ENCODE measurements at regions not wholly inside any gene's neighbourhood (a gene's known extent, or its start where the extent isn't known, plus 50 kb on each side); places are given as distances from the start of the nearest gene placed in this dataset.

DNA sequence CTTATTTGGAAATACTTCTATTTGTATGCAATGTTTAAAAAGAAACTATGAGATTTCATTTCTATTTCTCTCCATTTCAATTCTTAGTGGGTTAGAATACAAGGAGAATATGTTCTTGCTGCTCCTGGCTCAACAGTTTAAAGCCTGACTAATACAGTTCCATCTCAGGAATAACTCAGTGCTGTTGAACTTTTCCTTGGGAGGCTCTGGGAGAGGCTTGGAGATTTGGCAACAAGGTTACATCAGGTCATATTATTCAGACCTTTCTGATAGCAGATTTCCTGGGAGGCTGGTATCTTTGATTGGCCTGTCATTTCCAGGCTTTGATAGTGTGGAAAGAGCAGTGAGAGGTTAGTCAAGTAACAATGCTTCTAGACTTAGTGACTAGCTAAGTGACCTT, 481.7 kb upstream of the KLF4 start:
- CTCF ChIA-PET: interaction anchor here (0.5 kb wide), 1 partner anchor 48 kb away, joined by 8 read pairs; no protein-coding TSS in a partner anchor
- TF ChIP-seq, protein P1, sequence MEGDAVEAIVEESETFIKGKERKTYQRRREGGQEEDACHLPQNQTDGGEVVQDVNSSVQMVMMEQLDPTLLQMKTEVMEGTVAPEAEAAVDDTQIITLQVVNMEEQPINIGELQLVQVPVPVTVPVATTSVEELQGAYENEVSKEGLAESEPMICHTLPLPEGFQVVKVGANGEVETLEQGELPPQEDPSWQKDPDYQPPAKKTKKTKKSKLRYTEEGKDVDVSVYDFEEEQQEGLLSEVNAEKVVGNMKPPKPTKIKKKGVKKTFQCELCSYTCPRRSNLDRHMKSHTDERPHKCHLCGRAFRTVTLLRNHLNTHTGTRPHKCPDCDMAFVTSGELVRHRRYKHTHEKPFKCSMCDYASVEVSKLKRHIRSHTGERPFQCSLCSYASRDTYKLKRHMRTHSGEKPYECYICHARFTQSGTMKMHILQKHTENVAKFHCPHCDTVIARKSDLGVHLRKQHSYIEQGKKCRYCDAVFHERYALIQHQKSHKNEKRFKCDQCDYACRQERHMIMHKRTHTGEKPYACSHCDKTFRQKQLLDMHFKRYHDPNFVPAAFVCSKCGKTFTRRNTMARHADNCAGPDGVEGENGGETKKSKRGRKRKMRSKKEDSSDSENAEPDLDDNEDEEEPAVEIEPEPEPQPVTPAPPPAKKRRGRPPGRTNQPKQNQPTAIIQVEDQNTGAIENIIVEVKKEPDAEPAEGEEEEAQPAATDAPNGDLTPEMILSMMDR (conservative IDR thresholded peaks at IDR 0.05; ENCODE audit: low read depth, low read length): no peak
- TF ChIP-seq EZH2phosphoT487 (IDR thresholded peaks at IDR 0.05; ENCODE audit: borderline replicate concordance, low read length) (no peak), EZH2 (IDR thresholded peaks at IDR 0.05; ENCODE audit: low read length, unreplicated experiment) (no peak)
- no peak overlapping the region for H3K4me3 ChIP-seq (ENCODE audit: low read length)
- no peaks in the 10 kb centered on the region for H4K20me1 ChIP-seq (ENCODE audit: low read length)
- no peaks in the 10 kb centered on the region for H3F3A ChIP-seq (ENCODE audit: low read length, unreplicated experiment)
- H3K27ac ChIP-seq (ENCODE audit: low read length): no peak overlapping the region
- intact Hi-C loops (cut with micrococcal nuclease): no loop called here
- H3K9ac ChIP-seq (ENCODE audit: low read length): no peak overlapping the region
- no peaks in the 10 kb centered on the region for H3K9me3 ChIP-seq (ENCODE audit: low read length)
- no peaks in the 10 kb centered on the region for H3K27me3 ChIP-seq (ENCODE audit: low read length)
- H3K9me2 ChIP-seq (replicated peaks; ENCODE audit: low read length): no peaks in the 10 kb centered on the region
- ATAC-seq (no peak), DNase-seq (no peak)
- no TSS peak for BruUV-seq (replicated peaks)
- H3K4me1 ChIP-seq (ENCODE audit: insufficient read depth, low read length): no peaks in the 10 kb centered on the region
- H3K79me2 ChIP-seq (ENCODE audit: low read length): no peaks in the 10 kb centered on the region
- no peaks in the 10 kb centered on the region for H3K36me3 ChIP-seq (ENCODE audit: low read depth, low read length)
- POLR2A ChIA-PET (ENCODE audit: unreplicated experiment): no interaction called here
- no peak overlapping the region for H2AFZ ChIP-seq (ENCODE audit: low read length)
- H3K4me2 ChIP-seq (ENCODE audit: low read length): no peak overlapping the region

DNA sequence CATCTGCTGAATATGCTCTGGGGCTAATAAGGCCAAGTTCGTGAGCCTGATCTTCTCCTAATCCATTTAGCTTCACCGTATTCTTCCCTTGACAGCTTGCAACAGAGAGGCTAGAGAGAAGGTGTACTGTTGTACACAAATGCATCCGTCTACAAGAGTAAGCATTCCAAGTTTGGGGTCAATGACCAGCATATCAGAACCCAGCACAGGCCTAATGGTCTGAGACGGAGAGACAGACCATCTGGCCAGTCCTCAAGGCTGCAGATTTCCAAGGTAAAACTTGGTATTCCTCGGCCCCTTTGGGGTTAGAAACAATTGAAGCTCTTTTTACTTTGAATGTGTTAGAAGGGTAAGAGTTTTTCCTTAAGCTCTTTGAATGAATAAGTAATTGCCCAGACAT, 481.2 kb upstream of the KLF4 start:
- Histone ChIP-seq H3K4me1 (ENCODE audit: insufficient read depth, low read length) (no peaks in the 10 kb centered on the region), H3K4me3 (ENCODE audit: low read length) (no peak overlapping the region), H3K27ac (ENCODE audit: low read length) (no peak overlapping the region), H3K9me3 (ENCODE audit: low read length) (no peaks in the 10 kb centered on the region), H3F3A (ENCODE audit: low read length, unreplicated experiment) (no peaks in the 10 kb centered on the region), H3K36me3 (ENCODE audit: low read depth, low read length) (no peaks in the 10 kb centered on the region), H3K27me3 (ENCODE audit: low read length) (no peaks in the 10 kb centered on the region), H4K20me1 (ENCODE audit: low read length) (no peaks in the 10 kb centered on the region), H3K79me2 (ENCODE audit: low read length) (no peaks in the 10 kb centered on the region), H3K9ac (ENCODE audit: low read length) (no peak overlapping the region), H3K4me2 (ENCODE audit: low read length) (no peak overlapping the region), H2AFZ (ENCODE audit: low read length) (no peak overlapping the region), H3K9me2 (replicated peaks; ENCODE audit: low read length) (no peaks in the 10 kb centered on the region)
- intact Hi-C loops (cut with micrococcal nuclease): no loop called here
- ATAC-seq: no peak
- ChIA-PET CTCF (interaction anchor here (0.5 kb wide), 1 partner anchor 48 kb away, joined by 8 read pairs; no protein-coding TSS in a partner anchor), POLR2A (ENCODE audit: unreplicated experiment) (no interaction called here)
- no TSS peak for BruUV-seq (replicated peaks)
- TF ChIP-seq EZH2 (IDR thresholded peaks at IDR 0.05; ENCODE audit: low read length, unreplicated experiment) (no peak), EZH2phosphoT487 (IDR thresholded peaks at IDR 0.05; ENCODE audit: borderline replicate concordance, low read length) (no peak)
- TF ChIP-seq, protein P1 (conservative IDR thresholded peaks at IDR 0.05; ENCODE audit: low read depth, low read length): no peak
- no peak for DNase-seq

DNA sequence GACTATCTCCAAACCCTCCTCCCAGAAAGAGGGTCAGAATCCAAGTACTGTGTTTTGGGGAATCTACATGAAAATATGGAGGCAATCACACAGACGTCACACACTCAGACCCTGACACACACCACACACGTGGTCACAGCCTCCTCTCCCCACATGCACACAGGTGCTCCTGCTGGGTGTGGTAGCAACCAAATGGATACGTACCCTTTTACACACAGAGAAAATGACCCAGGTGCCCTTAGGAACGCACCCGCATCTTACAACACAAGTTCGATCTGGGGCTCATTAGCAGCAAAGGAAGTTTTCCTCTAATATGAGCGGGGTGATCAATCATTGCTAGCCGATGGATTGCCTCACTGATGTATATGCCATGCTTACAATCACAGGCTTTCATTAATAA, 480.2 kb upstream of the KLF4 start:
- POLR2A ChIA-PET (ENCODE audit: unreplicated experiment): no interaction called here
- H3K9ac ChIP-seq (ENCODE audit: low read length): no peak overlapping the region
- no TSS peak for BruUV-seq (replicated peaks)
- TF ChIP-seq EZH2 (IDR thresholded peaks at IDR 0.05; ENCODE audit: low read length, unreplicated experiment) (no peak), EZH2phosphoT487 (IDR thresholded peaks at IDR 0.05; ENCODE audit: borderline replicate concordance, low read length) (no peak)
- TF ChIP-seq, protein P1 (conservative IDR thresholded peaks at IDR 0.05; ENCODE audit: low read depth, low read length): no peak
- intact Hi-C loops (cut with micrococcal nuclease): no loop called here
- no peaks in the 10 kb centered on the region for H3K27me3 ChIP-seq (ENCODE audit: low read length)
- ATAC-seq (no peak), DNase-seq (no peak)
- H3K9me3 ChIP-seq (ENCODE audit: low read length): no peaks in the 10 kb centered on the region
- no peak overlapping the region for H3K4me2 ChIP-seq (ENCODE audit: low read length)
- no peaks in the 10 kb centered on the region for H3K9me2 ChIP-seq (replicated peaks; ENCODE audit: low read length)
- H3K4me3 ChIP-seq (ENCODE audit: low read length): no peak overlapping the region
- no peak overlapping the region for H2AFZ ChIP-seq (ENCODE audit: low read length)
- no peaks in the 10 kb centered on the region for H3K4me1 ChIP-seq (ENCODE audit: insufficient read depth, low read length)
- no peaks in the 10 kb centered on the region for H3K79me2 ChIP-seq (ENCODE audit: low read length)
- H4K20me1 ChIP-seq (ENCODE audit: low read length): no peaks in the 10 kb centered on the region
- no peak overlapping the region for H3K27ac ChIP-seq (ENCODE audit: low read length)
- H3F3A ChIP-seq (ENCODE audit: low read length, unreplicated experiment): no peaks in the 10 kb centered on the region
- CTCF ChIA-PET: no interaction called here
- no peaks in the 10 kb centered on the region for H3K36me3 ChIP-seq (ENCODE audit: low read depth, low read length)
